GM19455 (cell line): ENCODE measurements at regions not wholly inside any gene's neighbourhood (a gene's known extent, or its start where the extent isn't known, plus 50 kb on each side); places are given as distances from the start of the nearest gene placed in this dataset.
"Not testable (repeated sequence)": the region's sequence is repeated elsewhere in the genome, so short reads cannot be mapped to it uniquely, and the experiment has no call there.

ENCODE experiments used
- ATAC-seq: cut with Tn5 transposase; IDR thresholded peaks from one replicate; pipeline ENCODE4 v1.9.1; 2021; ENCODE audit not compliant: unreplicated experiment

- ATAC-seq: no peak
Measured at GRCh38 chr5:36389245-36389644, 87.5 kb upstream of the RANBP3L start.

- no peak for ATAC-seq
Measured at GRCh38 chr5:36390640-36391039, 88.9 kb upstream of the RANBP3L start.

DNA sequence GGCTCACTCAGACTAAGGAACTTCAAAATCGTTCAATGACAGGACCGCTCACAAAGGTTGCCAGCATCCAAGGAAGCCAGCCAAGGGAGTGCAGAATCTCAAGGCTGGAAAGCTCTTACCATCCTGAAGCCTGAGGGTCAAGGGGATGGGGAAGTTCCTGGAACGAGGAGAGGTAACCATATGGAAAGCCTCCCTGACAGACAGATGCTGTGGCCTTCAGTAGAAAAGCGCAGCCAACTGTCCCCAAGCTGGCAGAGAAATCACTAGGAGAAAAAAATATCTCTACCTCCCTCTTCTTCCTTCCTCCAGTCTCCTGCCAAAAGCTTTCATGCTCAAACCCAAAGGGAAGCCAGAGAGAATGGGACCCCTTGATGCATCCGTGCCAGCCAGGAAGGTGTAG is 90.5 kb upstream of the RANBP3L start:
- ATAC-seq: no peak

DNA sequence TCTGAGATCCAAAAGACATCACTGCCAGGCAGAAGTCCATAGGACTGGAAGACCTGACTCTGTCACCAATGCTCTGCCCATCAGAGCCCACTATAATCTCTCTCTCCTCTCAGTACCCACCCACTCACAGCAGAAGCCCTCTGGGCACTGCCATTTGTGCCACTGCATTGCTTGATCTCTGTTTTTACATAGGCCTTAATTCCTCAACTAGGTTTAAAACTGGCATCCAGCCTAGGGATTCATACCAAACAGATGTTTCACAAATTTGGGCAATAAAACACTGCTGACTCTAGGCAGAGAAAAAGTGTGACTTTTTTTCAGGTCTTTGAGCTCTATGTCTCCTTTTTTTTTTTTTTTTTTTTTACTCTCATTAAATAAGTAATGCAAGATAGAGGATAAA is 91.1 kb upstream of the RANBP3L start:
- no peak for ATAC-seq

GRCh38 chr5:36393656-36394428 is 92.1 kb upstream of the RANBP3L start:
- no peak for ATAC-seq

- ATAC-seq: no peak
Measured at GRCh38 chr5:36395260-36395659, 93.6 kb upstream of the RANBP3L start.

DNA sequence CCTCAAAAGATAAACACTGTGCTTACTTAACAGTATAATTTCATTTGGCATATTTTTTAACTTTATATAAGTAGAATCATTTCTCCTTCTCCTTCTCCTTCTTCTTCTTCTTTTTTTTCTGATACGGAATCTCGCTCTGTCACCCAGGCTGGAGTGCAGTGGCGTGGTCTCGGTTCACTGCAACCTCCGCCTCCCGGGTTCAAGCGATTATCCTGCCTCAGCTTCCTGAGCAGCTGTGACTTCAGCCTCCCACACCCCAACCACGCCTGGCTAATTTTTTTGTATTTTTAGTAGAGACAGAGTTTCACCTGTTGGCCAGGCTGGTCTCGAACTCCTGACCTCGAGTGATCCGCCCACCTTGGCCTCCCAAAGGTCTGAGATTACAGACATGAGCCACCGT is 94.2 kb upstream of the RANBP3L start:
- ATAC-seq: not testable (repeated sequence)

DNA sequence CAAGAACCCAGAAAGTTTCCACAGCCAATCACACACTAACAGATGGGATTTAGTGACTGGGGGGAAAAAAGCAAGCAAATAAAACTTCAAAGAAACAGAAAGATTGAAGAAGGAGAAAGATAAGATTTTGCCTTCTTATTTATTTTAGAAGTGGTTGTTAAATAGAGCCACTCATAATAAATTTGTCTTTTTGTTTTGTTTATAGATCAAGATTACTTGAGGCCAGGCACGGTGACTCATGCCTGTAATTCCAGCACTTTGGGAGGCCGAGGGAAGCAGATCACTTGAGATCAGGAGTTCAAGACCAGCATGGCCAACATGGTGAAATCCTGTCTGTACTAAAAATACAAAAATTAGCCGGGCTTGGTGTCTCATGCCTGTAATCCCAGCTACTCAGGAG is 94.9 kb upstream of the RANBP3L start:
- no peak for ATAC-seq

DNA sequence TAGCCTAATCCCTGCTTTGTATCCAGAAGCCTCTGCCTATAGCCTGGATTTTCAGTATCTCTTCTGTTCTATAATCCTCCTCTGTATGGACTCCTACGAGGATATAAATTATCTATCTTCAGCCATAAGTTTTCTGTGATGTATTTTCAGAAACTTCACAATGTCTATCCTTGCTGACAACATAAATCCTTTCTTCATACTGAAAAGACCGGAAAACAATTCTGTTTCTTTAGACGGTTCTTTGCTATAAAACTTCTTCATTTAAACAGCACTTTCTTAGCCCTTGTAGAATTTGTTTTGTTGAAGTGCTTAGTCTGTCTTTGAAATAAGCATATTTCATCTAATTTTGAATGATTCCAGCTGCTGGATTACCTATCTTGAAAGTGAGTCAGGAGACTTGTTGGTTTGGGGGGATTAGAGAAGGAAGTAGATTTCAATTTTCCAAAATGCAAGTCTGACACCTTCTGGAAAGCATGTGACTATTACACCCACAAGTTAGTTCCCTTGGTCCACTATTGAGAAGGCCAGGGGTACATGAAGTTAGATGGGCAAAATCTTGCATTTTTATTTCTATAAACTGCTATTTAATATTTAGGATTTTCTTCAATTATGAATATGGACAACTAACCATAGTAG is 96.3 kb upstream of the RANBP3L start:
- ATAC-seq: no peak

DNA sequence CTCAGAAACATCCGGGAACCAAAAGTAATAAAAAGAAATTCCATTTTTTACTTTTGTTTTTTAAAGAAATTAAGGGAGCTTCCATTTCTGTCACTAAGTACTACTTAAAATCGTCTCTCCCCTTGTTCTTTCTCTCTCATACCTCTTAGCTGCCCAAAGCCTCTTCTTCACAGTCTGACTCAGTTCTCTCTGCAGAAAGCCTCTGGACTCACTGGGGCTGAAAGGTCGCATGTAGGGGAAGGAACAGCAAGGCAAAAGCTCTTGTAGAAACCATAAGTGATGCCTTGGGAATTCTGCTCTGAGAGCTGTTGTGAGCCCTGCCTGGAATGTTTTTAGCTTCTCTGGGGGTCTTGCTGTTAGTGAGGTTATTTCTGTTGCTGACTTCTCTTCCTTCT is 100.8 kb upstream of the RANBP3L start:
- no peak for ATAC-seq

DNA sequence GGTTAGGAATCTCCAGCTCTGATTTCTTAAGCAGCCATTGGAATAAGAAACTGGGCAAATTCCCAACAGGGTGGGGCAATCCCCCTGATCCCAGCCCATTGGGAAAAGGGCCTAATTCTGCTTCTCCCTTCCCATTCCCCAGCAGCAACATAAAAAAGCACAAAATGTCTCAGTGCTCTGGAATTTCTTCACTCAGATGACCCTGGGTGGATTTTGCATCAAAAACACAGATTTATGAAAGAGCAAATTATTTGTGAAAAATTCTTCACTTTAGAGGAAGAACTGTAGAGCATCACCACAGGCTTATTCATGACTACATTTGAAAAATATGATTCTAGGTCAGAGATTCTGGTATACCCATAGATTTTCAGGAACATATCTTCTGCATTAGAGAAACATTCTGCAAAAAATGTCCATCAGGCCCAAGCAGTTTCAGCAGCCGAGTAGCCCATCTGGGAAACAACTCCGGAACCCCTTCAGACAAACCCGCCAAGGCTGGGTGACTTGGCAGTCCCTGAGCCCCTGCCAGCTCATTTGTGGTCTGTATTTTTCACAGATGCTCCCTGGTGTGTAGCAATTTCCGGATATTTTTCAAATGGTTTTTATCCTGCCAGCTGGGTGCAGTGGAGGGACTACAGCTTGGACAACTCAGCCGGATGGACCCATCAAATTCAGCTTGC is 102.1 kb upstream of the RANBP3L start:
- ATAC-seq: no peak

DNA sequence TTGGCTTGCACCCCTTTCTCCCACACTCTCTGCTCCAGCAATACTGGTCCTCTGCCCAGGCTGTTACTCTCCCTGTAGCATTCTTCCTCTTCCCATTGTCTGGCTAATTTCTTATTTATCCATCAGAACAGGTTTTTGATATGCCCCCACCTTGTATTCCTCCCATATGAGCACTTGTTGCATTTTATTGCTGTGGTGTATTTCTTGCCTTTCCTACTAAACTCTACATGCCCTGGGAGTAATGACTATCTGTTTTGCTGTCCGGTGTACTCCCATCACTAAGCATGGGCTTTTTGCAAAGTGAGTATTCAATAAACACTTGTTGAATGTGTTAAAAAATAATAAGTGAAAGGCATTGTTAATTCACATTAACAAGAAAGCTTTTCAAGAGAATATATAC is 104.3 kb upstream of the RANBP3L start:
- no peak for ATAC-seq

GRCh38 chr5:36407396-36407795 is 105.7 kb upstream of the RANBP3L start:
- no peak for ATAC-seq

- ATAC-seq: not testable (repeated sequence)
Measured at GRCh38 chr5:36409711-36410110, 108.0 kb upstream of the RANBP3L start.

DNA sequence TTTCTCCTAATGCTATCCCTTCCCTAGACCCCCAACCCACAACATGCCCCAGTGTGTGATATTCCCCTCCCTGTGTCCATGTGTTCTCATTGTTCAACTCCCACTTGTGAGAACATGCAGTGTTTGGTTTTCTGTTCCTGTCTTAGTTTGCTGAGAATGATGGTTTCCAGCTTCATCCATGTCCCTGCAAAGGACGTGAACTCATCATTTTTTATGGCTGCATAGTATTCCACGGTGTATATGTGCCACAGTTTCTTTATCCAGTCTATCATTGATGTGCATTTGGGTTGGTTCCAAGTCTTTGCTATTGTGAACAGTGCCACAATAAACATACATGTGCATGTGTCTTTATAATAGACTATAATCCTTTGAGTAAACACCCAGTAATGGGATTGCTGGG is 109.0 kb upstream of the RANBP3L start:
- ATAC-seq: not testable (repeated sequence)

DNA sequence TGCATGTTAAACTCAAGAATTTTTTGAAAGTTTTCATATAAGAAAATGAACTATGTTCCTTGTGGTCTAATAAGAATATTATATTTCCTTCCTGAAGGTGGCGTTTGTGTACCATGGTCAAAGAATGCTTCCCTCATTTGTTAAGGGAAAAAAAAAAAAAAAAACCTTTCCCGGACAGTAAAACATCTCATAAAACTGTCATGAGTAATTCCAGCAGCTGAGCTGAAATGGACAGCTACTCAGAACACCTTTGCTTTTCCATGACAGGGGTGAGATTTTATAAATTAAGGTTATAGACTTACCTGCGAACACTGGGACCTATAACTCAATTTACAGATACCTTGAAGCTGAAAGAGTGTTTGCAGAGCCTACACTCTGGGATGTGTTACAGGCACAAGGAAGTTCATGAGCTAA is 113.2 kb upstream of the RANBP3L start:
- ATAC-seq: no peak

- ATAC-seq: no peak
Measured at GRCh38 chr5:36416605-36417004, 114.9 kb upstream of the RANBP3L start.

GRCh38 chr5:36417221-36417620 is 115.5 kb upstream of the RANBP3L start:
- no peak for ATAC-seq

DNA sequence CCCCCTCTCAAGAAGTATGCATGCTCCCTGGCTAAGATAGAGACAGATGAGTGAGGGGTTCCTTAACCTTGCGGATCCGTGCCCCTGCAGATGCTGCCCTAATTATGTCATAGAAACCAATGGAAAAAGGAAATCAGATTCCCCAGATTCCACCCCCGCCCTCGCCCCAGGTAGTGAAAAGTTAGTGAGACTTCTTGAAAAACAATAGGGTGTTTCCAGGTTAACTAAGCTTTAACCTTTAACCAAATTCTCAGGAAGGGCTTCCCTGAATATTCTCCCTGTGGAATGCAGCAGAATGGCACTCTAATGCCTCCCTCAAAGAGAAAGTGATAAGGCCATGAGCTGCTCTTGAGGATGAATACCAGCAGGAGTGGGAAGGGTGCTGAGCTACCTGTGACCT is 116.0 kb upstream of the RANBP3L start:
- ATAC-seq: no peak

DNA sequence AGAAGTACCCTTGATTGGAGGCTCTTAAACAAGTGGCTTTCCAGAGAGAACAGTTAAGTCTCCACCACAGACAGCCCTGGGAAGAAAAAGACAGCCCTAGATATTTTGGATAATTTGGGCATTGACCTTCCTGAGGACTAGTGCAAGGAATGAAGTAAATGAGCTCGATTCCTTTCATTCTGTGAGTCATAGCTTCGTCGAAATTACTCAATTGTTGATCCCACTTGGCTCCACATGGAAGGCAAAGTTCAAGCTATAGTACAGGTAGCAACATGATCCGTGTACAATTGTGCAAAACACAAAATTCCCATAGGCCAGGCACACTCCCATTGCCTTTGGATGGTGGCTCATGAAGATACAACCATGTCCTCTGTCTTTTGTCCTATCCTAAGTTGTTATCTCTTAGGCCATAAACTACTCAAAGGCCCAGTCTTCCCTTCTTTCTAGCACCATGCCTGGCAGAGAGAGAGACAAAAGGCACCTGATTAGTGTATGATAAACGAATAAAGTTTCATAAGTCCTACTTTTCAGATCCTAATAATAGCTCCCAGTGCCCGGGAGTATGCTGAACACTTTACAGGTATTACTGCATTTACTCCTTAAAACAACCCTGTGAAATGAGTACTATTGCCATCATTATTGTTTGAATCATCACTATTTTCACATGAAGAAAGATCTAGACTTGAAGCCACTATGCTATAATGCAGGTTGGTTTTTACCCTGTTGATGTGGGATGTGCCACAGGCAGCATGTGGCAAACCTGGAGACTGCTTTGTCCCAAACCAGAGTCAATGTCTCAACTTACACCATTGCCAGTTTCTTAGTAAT is 116.7 kb upstream of the RANBP3L start:
- ATAC-seq: no peak

DNA sequence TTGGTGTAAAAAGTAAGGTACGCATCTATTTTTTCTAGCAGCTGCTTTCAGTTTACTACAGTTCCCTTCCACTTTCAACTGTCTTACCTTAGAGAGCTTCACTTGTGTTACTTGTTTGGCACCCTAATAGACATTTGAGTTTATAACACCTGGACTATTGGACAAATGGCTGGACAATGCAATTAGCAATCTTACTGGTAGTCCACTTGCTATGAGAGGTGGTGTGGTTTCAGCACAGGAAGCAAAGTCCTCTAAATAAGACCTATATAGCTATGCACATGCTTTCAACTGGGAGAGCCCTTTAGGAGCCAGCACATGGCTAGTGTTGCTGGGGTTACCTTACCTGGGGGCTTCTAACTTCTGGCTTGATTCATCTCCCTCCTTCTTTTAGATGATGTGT is 119.6 kb upstream of the RANBP3L start:
- no peak for ATAC-seq
